A673 (cell line): ENCODE measurements at regions not wholly inside any gene's neighbourhood (a gene's known extent, or its start where the extent isn't known, plus 50 kb on each side); places are given as distances from the start of the nearest gene placed in this dataset.

Source experiments
- BruUV-seq: library from RNA; stranded (reverse); fragments of 400-500 nt; replicated peaks from 2 replicates; lab custom pipeline; 2021; lab: Mats Ljungman, UMichigan
- CTCF ChIA-PET: fragments of 300-600 bp; sonication (Branson Sonifier 250); formaldehyde crosslinking; loops from one replicate; lab custom pipeline; 2022; ENCODE audit warnings: antibody characterized with exemption; lab: Charles Lee
- POLR2A ChIA-PET: fragments of 300-600 bp; sonication (Branson Sonifier 250); formaldehyde crosslinking; loops from one replicate; lab custom pipeline; 2022; ENCODE audit warnings: antibody characterized with exemption; ENCODE audit not compliant: low non-redundant PET; lab: Charles Lee
- DNase-seq: peaks from one replicate; pipeline ENCODE4 v3.0.0-alpha.2; 2015; ENCODE audit warnings: low spot score
- H3K27ac ChIP-seq: fragments of 200-600 bp; sonication (generic); 2 replicates; pipeline ENCODE4 v1.5.1; 2016; ENCODE audit warnings: mixed run types, low read depth, mild to moderate bottlenecking, mixed read lengths, antibody characterized with exemption, low read length; ENCODE audit not compliant: poor library complexity, severe bottlenecking
- H3K27me3 ChIP-seq: fragments of 200-600 bp; sonication (generic); replicated peaks from 2 replicates; pipeline ENCODE4 v1.6.1; 2017; ENCODE audit warnings: mixed run types, low read depth, mild to moderate bottlenecking, mixed read lengths, antibody characterized with exemption, low read length; ENCODE audit not compliant: insufficient read depth, poor library complexity
- H3K36me3 ChIP-seq: fragments of 200-600 bp; sonication (generic); 2 replicates; pipeline ENCODE4 v1.6.1; 2016; ENCODE audit warnings: mixed run types, mild to moderate bottlenecking, mixed read lengths, antibody characterized with exemption, low read length; ENCODE audit not compliant: insufficient read depth, poor library complexity, severe bottlenecking
- H3K4me1 ChIP-seq: fragments of 200-600 bp; sonication (generic); 2 replicates; pipeline ENCODE4 v1.6.1; 2017; ENCODE audit warnings: mixed run types, mild to moderate bottlenecking, mixed read lengths, antibody characterized with exemption, low read length; ENCODE audit not compliant: insufficient read depth, poor library complexity, severe bottlenecking
- H3K4me3 ChIP-seq: fragments of 200-600 bp; sonication (generic); 2 replicates; pipeline ENCODE4 v1.5.1; 2016; ENCODE audit warnings: low read depth, mixed run types, mild to moderate bottlenecking, mixed read lengths, low read length; ENCODE audit not compliant: poor library complexity, severe bottlenecking
- H3K9me3 ChIP-seq: fragments of 200-600 bp; sonication (generic); 2 replicates; pipeline ENCODE4 v1.6.1; 2016; ENCODE audit warnings: mixed run types, low read depth, mild to moderate bottlenecking, mixed read lengths, antibody characterized with exemption, low read length; ENCODE audit not compliant: poor library complexity, severe bottlenecking
- EZH2 ChIP-seq: fragments of 200-600 bp; sonication (generic); IDR thresholded peaks from 2 replicates; pipeline ENCODE4 v1.6.1; 2017; ENCODE audit warnings: borderline replicate concordance, low read depth, mild to moderate bottlenecking, mixed read lengths, antibody characterized with exemption, low read length; ENCODE audit not compliant: poor library complexity, severe bottlenecking
- intact Hi-C: fragments of 100-400 bp; cut with micrococcal nuclease; formaldehyde crosslinking; loops from one replicate; pipeline ENCODE4 v1.10.0; 2022; ENCODE audit not compliant: unreplicated experiment
- TF ChIP-seq, protein P1 (sequence below): fragments of 300-800, 200-600 bp; sonication (generic); conservative IDR thresholded peaks from 2 replicates; pipeline ENCODE4 v1.5.1; 2017; ENCODE audit warnings: low read depth, mild to moderate bottlenecking, antibody characterized with exemption, low read length, moderate library complexity, mixed read lengths

DNA sequence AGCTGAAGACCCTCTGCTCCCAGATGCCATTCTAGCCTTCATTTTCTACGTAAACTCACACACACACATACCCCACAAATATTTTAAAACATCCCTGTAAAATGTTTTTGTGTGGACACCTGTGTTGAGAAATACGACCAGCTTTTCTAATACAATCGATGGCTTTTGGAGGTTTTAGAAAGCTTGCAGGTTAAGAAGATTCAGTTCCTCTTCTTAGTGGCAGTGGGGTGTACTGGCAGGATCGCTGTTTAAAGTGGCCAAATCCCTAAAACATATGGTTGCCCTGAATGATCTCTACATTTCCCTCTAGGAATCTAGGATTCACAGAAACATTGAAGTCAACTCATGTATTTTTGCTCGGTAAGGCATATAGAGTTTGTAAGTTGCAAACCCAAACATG is 236.3 kb downstream of the NSG2 start:
- intact Hi-C loops: no loop called here
- POLR2A ChIA-PET: no interaction called here
- no peak overlapping the region for H3K27ac ChIP-seq
- BruUV-seq: no TSS peak
- CTCF ChIA-PET: no interaction called here
- H3K9me3 ChIP-seq: no peaks in the 10 kb centered on the region
- TF ChIP-seq, protein P1, sequence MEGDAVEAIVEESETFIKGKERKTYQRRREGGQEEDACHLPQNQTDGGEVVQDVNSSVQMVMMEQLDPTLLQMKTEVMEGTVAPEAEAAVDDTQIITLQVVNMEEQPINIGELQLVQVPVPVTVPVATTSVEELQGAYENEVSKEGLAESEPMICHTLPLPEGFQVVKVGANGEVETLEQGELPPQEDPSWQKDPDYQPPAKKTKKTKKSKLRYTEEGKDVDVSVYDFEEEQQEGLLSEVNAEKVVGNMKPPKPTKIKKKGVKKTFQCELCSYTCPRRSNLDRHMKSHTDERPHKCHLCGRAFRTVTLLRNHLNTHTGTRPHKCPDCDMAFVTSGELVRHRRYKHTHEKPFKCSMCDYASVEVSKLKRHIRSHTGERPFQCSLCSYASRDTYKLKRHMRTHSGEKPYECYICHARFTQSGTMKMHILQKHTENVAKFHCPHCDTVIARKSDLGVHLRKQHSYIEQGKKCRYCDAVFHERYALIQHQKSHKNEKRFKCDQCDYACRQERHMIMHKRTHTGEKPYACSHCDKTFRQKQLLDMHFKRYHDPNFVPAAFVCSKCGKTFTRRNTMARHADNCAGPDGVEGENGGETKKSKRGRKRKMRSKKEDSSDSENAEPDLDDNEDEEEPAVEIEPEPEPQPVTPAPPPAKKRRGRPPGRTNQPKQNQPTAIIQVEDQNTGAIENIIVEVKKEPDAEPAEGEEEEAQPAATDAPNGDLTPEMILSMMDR: no peak
- TF ChIP-seq EZH2: no peak
- no peaks in the 10 kb centered on the region for H3K4me1 ChIP-seq
- H3K27me3 ChIP-seq: peaks cover 19% of the 10 kb centered on the region
- H3K36me3 ChIP-seq: no peaks in the 10 kb centered on the region
- no peak overlapping the region for H3K4me3 ChIP-seq
- DNase-seq: no peak

DNA sequence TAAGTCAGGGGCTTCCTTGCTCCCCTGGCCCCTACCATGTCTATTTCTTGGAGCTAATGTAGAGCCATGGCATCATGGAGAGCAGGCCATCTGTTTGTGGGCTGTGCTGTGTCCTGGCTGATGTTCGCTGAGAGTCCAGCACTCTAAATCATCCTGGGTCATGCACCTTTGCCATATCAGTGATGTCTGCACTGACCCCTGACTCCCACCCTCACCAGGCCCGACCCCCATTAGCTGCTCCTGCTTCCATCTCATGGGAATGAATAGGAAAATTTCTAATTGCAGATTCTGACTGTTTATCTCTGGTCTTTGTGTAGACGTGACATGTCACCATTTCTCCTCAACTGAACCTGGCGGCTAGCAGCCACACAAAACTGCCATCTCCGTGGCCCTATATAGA is 236.9 kb downstream of the NSG2 start:
- TF ChIP-seq, protein P1: no peak
- TF ChIP-seq EZH2: no peak
- ChIA-PET POLR2A (no interaction called here), CTCF (no interaction called here)
- intact Hi-C loops: no loop called here
- no peaks in the 10 kb centered on the region for H3K4me1 ChIP-seq
- no peaks in the 10 kb centered on the region for H3K9me3 ChIP-seq
- peaks cover 19% of the 10 kb centered on the region for H3K27me3 ChIP-seq
- no peak overlapping the region for H3K4me3 ChIP-seq
- H3K36me3 ChIP-seq: no peaks in the 10 kb centered on the region
- H3K27ac ChIP-seq: no peak overlapping the region
- DNase-seq: no peak
- no TSS peak for BruUV-seq

DNA sequence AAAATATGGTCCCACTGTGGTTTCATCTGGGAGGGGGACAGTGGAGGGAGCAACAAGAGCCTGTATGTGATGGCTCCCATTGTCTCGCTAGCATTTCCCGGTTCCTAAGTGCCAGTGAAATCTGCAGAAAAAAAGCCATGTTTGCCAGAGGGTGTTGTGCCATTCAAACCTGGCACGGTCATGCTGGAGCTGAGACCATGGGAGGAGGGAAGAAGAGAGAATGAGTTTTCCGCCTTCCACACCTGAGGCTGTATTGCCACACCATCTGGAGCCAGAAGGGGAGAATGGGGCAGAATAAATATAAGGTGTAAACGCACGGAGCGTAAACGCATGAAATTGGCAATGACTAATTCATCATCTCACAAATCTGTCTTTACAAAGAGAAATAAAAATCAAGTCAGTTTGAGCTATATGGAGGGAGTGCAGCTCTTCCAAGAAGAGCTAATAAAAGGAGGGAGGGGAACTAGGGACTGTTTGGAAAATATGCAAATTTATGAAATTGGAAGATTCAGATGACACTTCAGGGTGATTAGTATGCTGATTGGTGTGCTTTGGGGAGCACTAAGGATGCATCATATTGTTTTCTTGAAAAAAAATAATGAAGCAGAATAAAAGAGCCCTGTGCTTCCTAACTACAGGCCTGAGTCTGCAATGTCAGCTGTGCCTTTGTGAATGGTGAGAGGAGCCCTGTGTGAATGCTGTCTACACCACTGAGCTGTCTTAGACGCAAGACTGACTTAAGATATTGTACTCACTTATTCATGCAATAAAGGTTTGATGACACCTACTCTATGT is 237.9 kb downstream of the NSG2 start:
- no peaks in the 10 kb centered on the region for H3K9me3 ChIP-seq
- DNase-seq: no peak
- no peaks in the 10 kb centered on the region for H3K4me1 ChIP-seq
- H3K4me3 ChIP-seq: no peak overlapping the region
- H3K27ac ChIP-seq: no peak overlapping the region
- H3K27me3 ChIP-seq: peaks cover 19% of the 10 kb centered on the region
- intact Hi-C loops: no loop called here
- ChIA-PET POLR2A (no interaction called here), CTCF (no interaction called here)
- TF ChIP-seq EZH2: no peak
- TF ChIP-seq, protein P1: no peak
- no TSS peak for BruUV-seq
- no peaks in the 10 kb centered on the region for H3K36me3 ChIP-seq
